ENCODE measurements at regions not wholly inside any gene's neighbourhood (a gene's known extent, or its start where the extent isn't known, plus 50 kb on each side); places are given as distances from the start of the nearest gene placed in this dataset.
"Not testable (repeated sequence)": the region's sequence is repeated elsewhere in the genome, so short reads cannot be mapped to it uniquely, and the experiment has no call there.

- not testable (repeated sequence) for DNase-seq
Observed at GRCh38 chr16:22722551-22723541, 91.1 kb upstream of the HS3ST2 start.

GRCh38 chr16:22726868-22727267, 87.1 kb upstream of the HS3ST2 start:
- no peak for DNase-seq

- DNase-seq = no peak
Observed at GRCh38 chr16:22727285-22728166, 86.4 kb upstream of the HS3ST2 start.

- no peak for DNase-seq
Observed at GRCh38 chr16:22728167-22728836, 85.7 kb upstream of the HS3ST2 start.

- no peak for DNase-seq
Observed at GRCh38 chr16:22732400-22732799, 81.6 kb upstream of the HS3ST2 start.

GRCh38 chr16:22732959-22733358, 81.0 kb upstream of the HS3ST2 start:
- no peak for DNase-seq

GRCh38 chr16:22734368-22734767, 79.6 kb upstream of the HS3ST2 start:
- DNase-seq = no peak

- no peak for DNase-seq
Observed at GRCh38 chr16:22736791-22737190, 77.2 kb upstream of the HS3ST2 start.

- no peak for DNase-seq
Observed at GRCh38 chr16:22739077-22739476, 74.9 kb upstream of the HS3ST2 start.

- DNase-seq = no peak
Observed at GRCh38 chr16:22743401-22743800, 70.6 kb upstream of the HS3ST2 start.

- DNase-seq = no peak
Observed at GRCh38 chr16:22751104-22751667, 62.8 kb upstream of the HS3ST2 start.

- DNase-seq = no peak
Observed at GRCh38 chr16:22751685-22752084, 62.3 kb upstream of the HS3ST2 start.

- DNase-seq = no peak
Observed at GRCh38 chr16:22753451-22753850, 60.5 kb upstream of the HS3ST2 start.

GRCh38 chr16:22754577-22754976, 59.4 kb upstream of the HS3ST2 start:
- DNase-seq = no peak

GRCh38 chr16:22757202-22757601, 56.8 kb upstream of the HS3ST2 start:
- DNase-seq = no peak

- no peak for DNase-seq
Observed at GRCh38 chr16:22762486-22762885, 51.5 kb upstream of the HS3ST2 start.

- DNase-seq = no peak
Observed at GRCh38 chr16:22763437-22764080, 50.4 kb upstream of the HS3ST2 start.

Measured in T-helper 2 cell (primary cell).